ENCODE measurements at regions not wholly inside any gene's neighbourhood (a gene's known extent, or its start where the extent isn't known, plus 50 kb on each side); places are given as distances from the start of the nearest gene placed in this dataset.

DNA sequence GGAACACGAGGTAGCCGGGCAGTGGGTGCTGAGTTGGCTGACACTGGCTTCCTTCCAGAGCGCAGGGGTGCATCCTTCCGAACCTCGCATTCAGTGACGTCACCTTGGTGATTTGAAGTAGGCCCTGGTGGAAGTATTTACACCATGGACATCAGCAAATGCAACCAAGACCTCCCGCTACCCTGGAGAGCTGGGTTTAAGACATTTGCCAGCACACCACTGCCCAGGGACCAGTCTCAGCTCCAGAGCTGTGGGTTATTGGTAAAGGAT is 106.4 kb upstream of the GPR26 start:
- H3K4me1 ChIP-seq (ENCODE audit: control insufficient read depth in 1 of 2, insufficient read depth in 2 of 2, low read length in 2 of 2): no peaks in the 10 kb centered on the region
- no peaks in the 10 kb centered on the region for H3K9me3 ChIP-seq (replicated peaks in 1 of 2; ENCODE audit: control insufficient read depth in 1 of 2, insufficient read depth in 1 of 2, low read length in 2 of 2)
- no peak for DNase-seq
- Mint-ChIP-seq H3K4me1 (no peaks in the 10 kb centered on the region), H3K27ac (no peak overlapping the region), H3K36me3 (no peaks in the 10 kb centered on the region), H3K27me3 (ENCODE audit: low read depth in 3 of 3) (peaks cover 13 to 18% (median 15%) of the 10 kb centered on the region in 3 donors), H3K4me3 (no peak overlapping the region), H3K9me3 (no peaks in the 10 kb centered on the region)
- no peaks in the 10 kb centered on the region for H4K20me1 ChIP-seq (ENCODE audit: insufficient read depth, low read length)
- intact Hi-C loops (cut with micrococcal nuclease): loop anchor here (1.0 to 5.0 kb wide), 4 partner anchors 426 to 521 kb away; no protein-coding TSS in a partner anchor
- TF ChIP-seq, protein P1, sequence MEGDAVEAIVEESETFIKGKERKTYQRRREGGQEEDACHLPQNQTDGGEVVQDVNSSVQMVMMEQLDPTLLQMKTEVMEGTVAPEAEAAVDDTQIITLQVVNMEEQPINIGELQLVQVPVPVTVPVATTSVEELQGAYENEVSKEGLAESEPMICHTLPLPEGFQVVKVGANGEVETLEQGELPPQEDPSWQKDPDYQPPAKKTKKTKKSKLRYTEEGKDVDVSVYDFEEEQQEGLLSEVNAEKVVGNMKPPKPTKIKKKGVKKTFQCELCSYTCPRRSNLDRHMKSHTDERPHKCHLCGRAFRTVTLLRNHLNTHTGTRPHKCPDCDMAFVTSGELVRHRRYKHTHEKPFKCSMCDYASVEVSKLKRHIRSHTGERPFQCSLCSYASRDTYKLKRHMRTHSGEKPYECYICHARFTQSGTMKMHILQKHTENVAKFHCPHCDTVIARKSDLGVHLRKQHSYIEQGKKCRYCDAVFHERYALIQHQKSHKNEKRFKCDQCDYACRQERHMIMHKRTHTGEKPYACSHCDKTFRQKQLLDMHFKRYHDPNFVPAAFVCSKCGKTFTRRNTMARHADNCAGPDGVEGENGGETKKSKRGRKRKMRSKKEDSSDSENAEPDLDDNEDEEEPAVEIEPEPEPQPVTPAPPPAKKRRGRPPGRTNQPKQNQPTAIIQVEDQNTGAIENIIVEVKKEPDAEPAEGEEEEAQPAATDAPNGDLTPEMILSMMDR (IDR thresholded peaks at IDR 0.05): no peak
- H3K4me2 ChIP-seq (replicated peaks; ENCODE audit: extremely low read depth, low read length, poor library complexity, severe bottlenecking): no peak overlapping the region
- no peaks in the 10 kb centered on the region for H3K36me3 ChIP-seq (replicated peaks in 1 of 2; ENCODE audit: control insufficient read depth in 1 of 2, insufficient read depth in 2 of 2, low read length in 2 of 2)
- H2AFZ ChIP-seq (ENCODE audit: insufficient read depth, low read depth, low read length, poor library complexity, severe bottlenecking): no peak overlapping the region
- H3K9ac ChIP-seq (ENCODE audit: insufficient read depth, low read length, poor library complexity, severe bottlenecking): no peak overlapping the region
- H3K27ac ChIP-seq (ENCODE audit: low read depth in 1 of 2, low read length in 2 of 2): no peak overlapping the region
- 68% methylated on average over 4 of the region's 7 CpGs for WGBS (ENCODE audit: insufficient coverage)
- H3K4me3 ChIP-seq (replicated peaks in 1 of 3; ENCODE audit: low read depth in 2 of 3, low read length in 3 of 3): no peak overlapping the region
- no peaks in the 10 kb centered on the region for H3K79me2 ChIP-seq (ENCODE audit: insufficient read depth, low read length)
- H3K27me3 ChIP-seq (ENCODE audit: control insufficient read depth in 2 of 2, insufficient read depth in 2 of 2, low read length in 2 of 2): no peaks in the 10 kb centered on the region

DNA sequence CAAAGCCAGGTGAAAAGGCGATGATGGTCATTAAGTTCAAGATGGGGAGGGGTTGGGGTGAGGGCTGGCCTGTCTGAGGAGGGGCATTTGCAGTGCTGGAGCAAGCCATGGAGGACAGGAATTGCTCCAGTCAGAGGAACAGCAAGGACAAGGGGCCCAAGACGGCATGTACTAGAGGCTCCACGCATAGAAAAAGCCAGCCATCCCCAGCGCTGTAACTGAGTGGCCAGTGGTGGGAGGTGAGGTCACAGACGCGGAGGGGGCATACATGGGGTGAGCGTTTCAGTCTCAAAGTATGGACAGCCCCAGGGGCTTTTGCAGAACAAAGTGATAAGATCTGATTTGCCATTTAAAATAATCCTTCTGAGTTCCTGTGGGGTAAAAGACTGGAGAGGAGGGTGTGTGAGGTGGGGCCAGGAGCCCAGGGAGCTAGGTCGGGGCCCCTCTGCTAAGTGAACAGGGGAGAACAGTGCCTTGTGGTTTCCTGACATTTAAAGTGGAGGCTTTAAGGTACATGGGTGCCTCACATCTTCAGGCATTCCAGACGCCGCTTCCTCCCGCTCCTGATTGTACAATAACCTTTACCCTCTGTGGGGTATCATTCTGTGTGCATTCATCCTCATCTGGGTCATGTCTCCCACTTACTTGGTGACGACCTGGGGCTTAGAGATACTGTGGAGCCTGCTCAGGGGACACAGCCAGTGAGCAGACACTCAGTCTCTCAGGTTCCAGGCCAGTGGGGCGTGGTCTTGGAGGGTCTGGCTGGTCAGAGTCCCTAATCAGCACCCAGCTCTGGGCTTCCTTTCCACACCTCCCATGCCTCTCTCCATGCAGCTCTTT is 105.6 kb upstream of the GPR26 start:
- Histone ChIP-seq H3K27me3 (ENCODE audit: control insufficient read depth in 2 of 2, insufficient read depth in 2 of 2, low read length in 2 of 2) (no peaks in the 10 kb centered on the region), H3K9me3 (replicated peaks in 1 of 2; ENCODE audit: control insufficient read depth in 1 of 2, insufficient read depth in 1 of 2, low read length in 2 of 2) (no peaks in the 10 kb centered on the region), H3K4me2 (replicated peaks; ENCODE audit: extremely low read depth, low read length, poor library complexity, severe bottlenecking) (no peak overlapping the region), H3K36me3 (replicated peaks in 1 of 2; ENCODE audit: control insufficient read depth in 1 of 2, insufficient read depth in 2 of 2, low read length in 2 of 2) (no peaks in the 10 kb centered on the region), H3K79me2 (ENCODE audit: insufficient read depth, low read length) (no peaks in the 10 kb centered on the region), H3K4me1 (ENCODE audit: control insufficient read depth in 1 of 2, insufficient read depth in 2 of 2, low read length in 2 of 2) (no peaks in the 10 kb centered on the region), H2AFZ (ENCODE audit: insufficient read depth, low read depth, low read length, poor library complexity, severe bottlenecking) (no peak overlapping the region), H3K27ac (ENCODE audit: low read depth in 1 of 2, low read length in 2 of 2) (no peak overlapping the region), H3K9ac (ENCODE audit: insufficient read depth, low read length, poor library complexity, severe bottlenecking) (no peak overlapping the region), H3K4me3 (replicated peaks in 1 of 3; ENCODE audit: low read depth in 2 of 3, low read length in 3 of 3) (no peak overlapping the region), H4K20me1 (ENCODE audit: insufficient read depth, low read length) (no peaks in the 10 kb centered on the region)
- no peak for DNase-seq
- WGBS (ENCODE audit: insufficient coverage): 65% methylated on average over 10 of the region's 13 CpGs
- H3K9me3 Mint-ChIP-seq: no peaks in the 10 kb centered on the region
- TF ChIP-seq, protein P1 (IDR thresholded peaks at IDR 0.05): no peak
- peaks cover 10 to 19% (median 16%) of the 10 kb centered on the region in 3 donors for H3K27me3 Mint-ChIP-seq (ENCODE audit: low read depth in 3 of 3)
- H3K36me3 Mint-ChIP-seq: no peaks in the 10 kb centered on the region
- intact Hi-C loops (cut with micrococcal nuclease): no loop called here
- H3K27ac Mint-ChIP-seq: no peak overlapping the region
- H3K4me3 Mint-ChIP-seq: no peak overlapping the region
- H3K4me1 Mint-ChIP-seq: no peaks in the 10 kb centered on the region
